ENCODE measurements at regions not wholly inside any gene's neighbourhood (a gene's known extent, or its start where the extent isn't known, plus 50 kb on each side); places are given as distances from the start of the nearest gene placed in this dataset.

DNA sequence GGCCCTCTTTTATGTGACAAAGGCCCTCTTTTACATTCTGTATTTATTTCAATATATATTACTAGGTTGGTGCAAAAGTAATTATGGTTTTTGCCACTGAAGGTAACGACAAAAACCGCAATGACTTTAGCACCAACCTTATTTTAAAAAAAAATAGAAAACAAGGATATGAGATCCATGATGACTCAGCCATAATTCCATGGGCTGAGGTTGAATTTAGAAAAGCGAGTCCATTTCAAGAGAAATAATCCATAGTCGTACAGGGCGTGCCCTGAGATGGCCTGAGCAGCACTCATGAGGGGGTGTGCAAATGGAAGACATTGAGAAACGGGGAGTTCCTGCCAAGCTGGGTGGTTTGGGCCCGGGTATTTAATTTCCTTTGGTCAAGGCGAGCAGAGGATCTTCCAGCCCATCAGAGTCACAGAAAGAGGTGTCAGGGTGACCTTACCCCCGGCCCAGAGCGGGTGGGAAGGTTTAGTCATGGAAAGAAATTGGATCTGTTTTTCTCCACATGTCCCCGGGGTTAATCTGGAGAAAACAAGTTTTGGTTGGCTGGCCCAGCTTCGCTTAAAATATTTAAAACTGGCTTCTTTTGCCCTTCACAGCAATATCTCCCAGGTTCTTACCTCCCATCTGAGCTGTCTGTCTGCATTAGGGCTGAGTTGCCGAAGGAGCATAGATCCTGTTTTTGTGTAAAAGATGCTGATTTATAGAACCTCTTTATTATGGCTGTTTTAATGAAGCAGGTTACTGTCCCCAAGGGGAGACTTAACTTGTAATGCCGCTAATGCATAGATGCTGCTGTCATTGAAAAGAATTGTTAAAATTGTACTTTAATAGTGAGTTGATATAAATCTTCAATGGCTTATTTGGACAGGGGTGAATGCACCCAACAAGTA, 255.6 kb downstream of the PREX1 start:
- no peak overlapping the region for H3K27ac Mint-ChIP-seq (ENCODE audit: unreplicated experiment)

DNA sequence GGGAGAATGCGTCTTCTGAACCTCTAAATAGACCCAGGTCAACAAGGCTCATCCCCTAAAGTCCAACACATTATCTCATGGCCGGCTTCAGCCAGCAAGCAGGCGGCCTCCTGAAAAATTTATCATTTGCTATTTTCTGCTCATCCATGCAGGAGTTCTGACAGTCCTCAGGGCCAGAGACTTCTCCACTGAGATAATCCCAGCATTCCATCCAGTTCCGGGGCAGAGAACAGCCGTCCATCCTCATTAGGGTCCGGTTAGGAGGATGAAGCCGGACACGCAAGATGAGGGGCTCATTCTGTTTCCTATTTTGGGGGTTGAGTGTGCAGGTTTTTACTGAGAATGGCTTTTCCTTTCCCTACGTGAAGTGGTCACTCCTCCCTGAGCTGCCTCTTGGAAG, 258.1 kb downstream of the PREX1 start:
- Mint-ChIP-seq H3K27me3 (ENCODE audit: insufficient read depth, unreplicated experiment) (peaks cover 3% of the 10 kb centered on the region), H3K4me3 (ENCODE audit: unreplicated experiment) (no peak overlapping the region), H3K4me1 (ENCODE audit: low read depth, unreplicated experiment) (no peaks in the 10 kb centered on the region), H3K27ac (ENCODE audit: unreplicated experiment) (no peak overlapping the region), H3K36me3 (ENCODE audit: insufficient read depth, unreplicated experiment) (no peaks in the 10 kb centered on the region), H3K9me3 (ENCODE audit: unreplicated experiment) (no peaks in the 10 kb centered on the region)
- intact Hi-C loops (cut with micrococcal nuclease; ENCODE audit: unreplicated experiment): no loop called here
- Histone ChIP-seq H3K9me3 (no peaks in the 10 kb centered on the region), H3K4me1 (0 out of 2 replicates have a peak, but pooled peaks cover 4% of the 10 kb centered on the region), H3K36me3 (ENCODE audit: control insufficient read depth, insufficient read depth, low read length) (no peaks in the 10 kb centered on the region), H3K4me3 (ENCODE audit: low read depth, low read length) (no peak overlapping the region), H3K27me3 (replicated peaks; ENCODE audit: control insufficient read depth, insufficient read depth, low read length) (no peaks in the 10 kb centered on the region)
- no TSS peak for BruUV-seq (replicated peaks)
- POLR2A ChIA-PET: interaction anchor here (0.6 kb wide), 1 partner anchor 50 kb away, joined by 3 read pairs; no protein-coding TSS in a partner anchor
- TF ChIP-seq CTCF (IDR thresholded peaks at IDR 0.05; ENCODE audit: insufficient read depth in 1 of 2, low read depth in 1 of 2, low read length in 1 of 2, severe bottlenecking in 1 of 2, unreplicated experiment in 1 of 2): no peak
- no peak for DNase-seq
- CTCF ChIA-PET: no interaction called here

More for the DNA sequence above, 255.6 kb downstream of the PREX1 start:
- ChIA-PET CTCF (interaction anchor here (0.6 kb wide), 1 partner anchor 240 kb away, joined by 6 read pairs; no protein-coding TSS in a partner anchor), POLR2A (no interaction called here)
- TF ChIP-seq CTCF (IDR thresholded peaks at IDR 0.05; ENCODE audit: insufficient read depth in 1 of 2, low read depth in 1 of 2, low read length in 1 of 2, severe bottlenecking in 1 of 2, unreplicated experiment in 1 of 2): no peak
- Mint-ChIP-seq H3K9me3 (ENCODE audit: unreplicated experiment) (no peaks in the 10 kb centered on the region), H3K4me3 (ENCODE audit: unreplicated experiment) (no peak overlapping the region), H3K4me1 (ENCODE audit: low read depth, unreplicated experiment) (no peaks in the 10 kb centered on the region), H3K27me3 (ENCODE audit: insufficient read depth, unreplicated experiment) (no peaks in the 10 kb centered on the region), H3K36me3 (ENCODE audit: insufficient read depth, unreplicated experiment) (no peaks in the 10 kb centered on the region)
- no TSS peak for BruUV-seq (replicated peaks)
- no peaks in the 10 kb centered on the region for H3K36me3 ChIP-seq (ENCODE audit: control insufficient read depth, insufficient read depth, low read length)
- no peak for DNase-seq
- intact Hi-C loops (cut with micrococcal nuclease; ENCODE audit: unreplicated experiment): no loop called here
- no peaks in the 10 kb centered on the region for H3K9me3 ChIP-seq
- 0 out of 2 replicates have a peak, but pooled peaks cover 4% of the 10 kb centered on the region for H3K4me1 ChIP-seq
- H3K4me3 ChIP-seq (ENCODE audit: low read depth, low read length): no peak overlapping the region
- no peaks in the 10 kb centered on the region for H3K27me3 ChIP-seq (replicated peaks; ENCODE audit: control insufficient read depth, insufficient read depth, low read length)

DNA sequence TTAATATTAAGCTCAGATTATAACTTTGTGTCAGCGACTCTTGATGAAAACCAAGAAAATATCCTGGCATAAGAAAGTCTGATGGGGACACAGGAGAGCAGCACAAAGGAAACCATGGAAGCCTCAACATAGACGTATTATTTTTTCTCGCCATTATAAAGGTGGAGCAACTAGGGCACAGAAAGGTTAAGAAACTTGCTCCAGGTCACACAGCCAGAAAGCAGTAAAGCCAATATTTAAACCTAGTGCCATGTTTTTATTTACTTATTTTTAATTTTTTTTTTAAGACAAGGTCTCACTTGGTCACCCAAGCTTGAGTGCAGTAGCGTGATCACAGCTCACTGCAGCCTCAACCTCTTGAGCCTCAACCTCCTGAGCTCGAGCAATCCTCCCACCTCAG, 259.3 kb downstream of the PREX1 start:
- no peaks in the 10 kb centered on the region for H3K36me3 Mint-ChIP-seq (ENCODE audit: insufficient read depth, unreplicated experiment)
- H3K9me3 ChIP-seq: peaks cover 4% of the 10 kb centered on the region
- CTCF ChIA-PET: interaction anchor here (0.6 to 1.6 kb wide), 2 partner anchors 52 to 1795 kb away, joined by 3 to 8 read pairs; no protein-coding TSS in a partner anchor
- H3K27me3 ChIP-seq (replicated peaks; ENCODE audit: control insufficient read depth, insufficient read depth, low read length): no peaks in the 10 kb centered on the region
- H3K36me3 ChIP-seq (ENCODE audit: control insufficient read depth, insufficient read depth, low read length): no peaks in the 10 kb centered on the region
- intact Hi-C loops (cut with micrococcal nuclease; ENCODE audit: unreplicated experiment): no loop called here
- 0 out of 2 replicates have a peak, but pooled peaks cover 4% of the 10 kb centered on the region for H3K4me1 ChIP-seq
- POLR2A ChIA-PET: no interaction called here
- H3K9me3 Mint-ChIP-seq (ENCODE audit: unreplicated experiment): peaks cover 5% of the 10 kb centered on the region
- TF ChIP-seq CTCF (IDR thresholded peaks at IDR 0.05; ENCODE audit: insufficient read depth in 1 of 2, low read depth in 1 of 2, low read length in 1 of 2, severe bottlenecking in 1 of 2, unreplicated experiment in 1 of 2): no peak
- no peak overlapping the region for H3K4me3 ChIP-seq (ENCODE audit: low read depth, low read length)
- no peak overlapping the region for H3K27ac Mint-ChIP-seq (ENCODE audit: unreplicated experiment)
- no TSS peak for BruUV-seq (replicated peaks)
- DNase-seq: no peak
- H3K4me3 Mint-ChIP-seq (ENCODE audit: unreplicated experiment): no peak overlapping the region
- H3K27me3 Mint-ChIP-seq (ENCODE audit: insufficient read depth, unreplicated experiment): peaks cover 3% of the 10 kb centered on the region
- no peaks in the 10 kb centered on the region for H3K4me1 Mint-ChIP-seq (ENCODE audit: low read depth, unreplicated experiment)

Measured in Caco-2 (cell line).